ENCODE measurements at regions not wholly inside any gene's neighbourhood (a gene's known extent, or its start where the extent isn't known, plus 50 kb on each side); places are given as distances from the start of the nearest gene placed in this dataset.

DNA sequence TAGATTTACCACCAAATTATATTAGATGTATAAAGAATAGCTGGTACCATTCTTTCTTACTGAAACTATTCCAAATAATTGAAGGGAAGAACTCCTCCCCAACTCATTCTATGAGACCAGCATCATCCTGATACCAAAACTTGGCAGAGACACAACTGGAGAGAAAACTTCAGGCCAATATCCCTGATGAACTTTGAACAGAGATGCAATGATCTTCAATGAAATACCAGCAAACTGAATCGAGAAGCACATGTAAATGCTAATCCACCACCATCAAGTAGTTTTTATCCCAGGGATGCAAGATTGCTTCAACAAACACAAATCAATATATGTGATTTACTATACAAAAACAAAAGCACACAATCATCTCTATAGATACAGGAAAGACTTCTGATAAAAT lies 329.8 kb downstream of the RDH14 start:
- no peaks in the 10 kb centered on the region for H3K4me1 ChIP-seq (ENCODE audit: control insufficient read depth, low read length)

DNA sequence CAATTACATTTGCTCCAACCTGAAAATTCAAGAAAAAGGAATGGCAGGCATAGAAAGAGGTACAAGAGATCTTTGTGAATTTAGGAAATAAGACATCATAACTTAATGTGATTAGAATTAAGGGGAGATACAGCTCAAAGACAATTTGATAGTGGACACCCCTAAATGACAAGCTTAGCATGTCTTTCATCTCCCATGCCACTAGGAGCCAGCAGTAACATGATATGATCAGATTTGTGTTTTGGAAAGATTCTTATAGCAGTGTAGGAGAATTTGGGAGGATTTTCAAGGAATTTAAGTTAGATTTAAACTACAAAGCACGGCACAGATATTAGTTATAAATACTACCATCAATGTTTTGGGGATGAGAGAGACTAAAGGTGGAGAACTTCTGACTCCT lies 340.8 kb downstream of the RDH14 start:
- Histone ChIP-seq H3F3A (ENCODE audit: control insufficient read depth, insufficient read depth) (no peaks in the 10 kb centered on the region), H3K4me2 (ENCODE audit: low read length) (no peak overlapping the region), H3K9me3 (ENCODE audit: control insufficient read depth, insufficient read depth, low read length) (no peaks in the 10 kb centered on the region), H3K27me3 (ENCODE audit: control insufficient read depth, low read length) (no peaks in the 10 kb centered on the region), H3K4me1 (ENCODE audit: control insufficient read depth, low read length) (no peaks in the 10 kb centered on the region), H4K20me1 (ENCODE audit: control insufficient read depth, insufficient read depth, low read depth, low read length) (no peaks in the 10 kb centered on the region), H3K79me2 (ENCODE audit: control insufficient read depth, low read length) (no peaks in the 10 kb centered on the region), H3K4me3 (ENCODE audit: low read length) (no peak overlapping the region), H3K9me2 (replicated peaks; ENCODE audit: control insufficient read depth, low read length) (no peaks in the 10 kb centered on the region), H3K36me3 (ENCODE audit: control insufficient read depth, low read length) (no peaks in the 10 kb centered on the region), H3K27ac (ENCODE audit: low read depth, low read length) (no peak overlapping the region)
- no peak for TF ChIP-seq EZH2phosphoT487 (IDR thresholded peaks at IDR 0.05; ENCODE audit: borderline replicate concordance, low read length)
- TF ChIP-seq, protein P1, sequence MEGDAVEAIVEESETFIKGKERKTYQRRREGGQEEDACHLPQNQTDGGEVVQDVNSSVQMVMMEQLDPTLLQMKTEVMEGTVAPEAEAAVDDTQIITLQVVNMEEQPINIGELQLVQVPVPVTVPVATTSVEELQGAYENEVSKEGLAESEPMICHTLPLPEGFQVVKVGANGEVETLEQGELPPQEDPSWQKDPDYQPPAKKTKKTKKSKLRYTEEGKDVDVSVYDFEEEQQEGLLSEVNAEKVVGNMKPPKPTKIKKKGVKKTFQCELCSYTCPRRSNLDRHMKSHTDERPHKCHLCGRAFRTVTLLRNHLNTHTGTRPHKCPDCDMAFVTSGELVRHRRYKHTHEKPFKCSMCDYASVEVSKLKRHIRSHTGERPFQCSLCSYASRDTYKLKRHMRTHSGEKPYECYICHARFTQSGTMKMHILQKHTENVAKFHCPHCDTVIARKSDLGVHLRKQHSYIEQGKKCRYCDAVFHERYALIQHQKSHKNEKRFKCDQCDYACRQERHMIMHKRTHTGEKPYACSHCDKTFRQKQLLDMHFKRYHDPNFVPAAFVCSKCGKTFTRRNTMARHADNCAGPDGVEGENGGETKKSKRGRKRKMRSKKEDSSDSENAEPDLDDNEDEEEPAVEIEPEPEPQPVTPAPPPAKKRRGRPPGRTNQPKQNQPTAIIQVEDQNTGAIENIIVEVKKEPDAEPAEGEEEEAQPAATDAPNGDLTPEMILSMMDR (IDR thresholded peaks at IDR 0.05; ENCODE audit: low read depth, low read length, poor library complexity, severe bottlenecking): no peak

More for the DNA sequence above, 329.8 kb downstream of the RDH14 start:
- H3K9me2 ChIP-seq (replicated peaks; ENCODE audit: control insufficient read depth, low read length): no peaks in the 10 kb centered on the region
- H4K20me1 ChIP-seq (ENCODE audit: control insufficient read depth, insufficient read depth, low read depth, low read length): no peaks in the 10 kb centered on the region
- H3K27me3 ChIP-seq (ENCODE audit: control insufficient read depth, low read length): no peaks in the 10 kb centered on the region
- H3K27ac ChIP-seq (ENCODE audit: low read depth, low read length): no peak overlapping the region
- no peaks in the 10 kb centered on the region for H3K36me3 ChIP-seq (ENCODE audit: control insufficient read depth, low read length)
- TF ChIP-seq, protein P1 (IDR thresholded peaks at IDR 0.05; ENCODE audit: low read depth, low read length, poor library complexity, severe bottlenecking): no peak
- no peak for TF ChIP-seq EZH2phosphoT487 (IDR thresholded peaks at IDR 0.05; ENCODE audit: borderline replicate concordance, low read length)
- no peak overlapping the region for H3K4me2 ChIP-seq (ENCODE audit: low read length)
- no peaks in the 10 kb centered on the region for H3F3A ChIP-seq (ENCODE audit: control insufficient read depth, insufficient read depth)
- H3K79me2 ChIP-seq (ENCODE audit: control insufficient read depth, low read length): no peaks in the 10 kb centered on the region
- H3K9me3 ChIP-seq (ENCODE audit: control insufficient read depth, insufficient read depth, low read length): no peaks in the 10 kb centered on the region
- H3K4me3 ChIP-seq (ENCODE audit: low read length): no peak overlapping the region

DNA sequence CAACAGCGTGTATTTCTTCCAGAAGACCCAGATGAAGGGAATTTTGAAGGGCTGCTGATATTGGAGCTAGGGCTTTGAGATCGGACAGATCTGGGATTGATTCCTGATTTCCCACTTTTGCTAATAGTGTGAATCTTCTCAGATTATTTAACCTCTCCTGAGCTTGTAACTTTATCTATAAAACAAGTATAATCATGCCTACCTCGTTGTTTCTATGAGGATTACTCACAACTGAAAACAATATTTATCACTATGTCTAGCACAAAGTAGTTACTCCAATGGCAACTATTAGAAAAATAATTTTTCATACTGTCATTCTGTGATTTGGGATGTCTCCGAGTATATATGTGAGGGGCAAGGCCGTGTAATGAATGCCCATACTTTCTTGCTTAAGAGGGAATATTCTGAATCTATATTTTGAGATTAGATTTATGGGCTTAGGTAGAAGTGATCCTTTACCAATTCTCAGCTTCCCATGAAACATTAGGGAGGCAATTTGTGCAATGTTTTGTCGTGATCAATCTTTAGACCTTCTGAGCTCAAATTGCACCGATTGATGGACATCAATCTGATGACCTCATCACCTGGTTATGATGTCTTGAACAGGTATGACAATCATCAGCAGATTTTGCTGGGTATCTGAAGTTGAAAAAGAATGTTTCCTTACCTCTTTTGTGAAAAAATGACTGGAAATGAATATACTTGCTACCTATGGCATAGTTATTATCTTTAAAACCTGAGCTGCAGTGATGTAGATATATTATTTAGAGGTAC lies 339.9 kb downstream of the KCNS3 start:
- TF ChIP-seq, protein P1 (IDR thresholded peaks at IDR 0.05; ENCODE audit: low read depth, low read length, poor library complexity, severe bottlenecking): no peak
- TF ChIP-seq EZH2phosphoT487 (IDR thresholded peaks at IDR 0.05; ENCODE audit: borderline replicate concordance, low read length): no peak
- Histone ChIP-seq H3K9me3 (ENCODE audit: control insufficient read depth, insufficient read depth, low read length) (no peaks in the 10 kb centered on the region), H3K4me3 (ENCODE audit: low read length) (no peak overlapping the region)

More for the DNA sequence above, 339.9 kb downstream of the KCNS3 start:
- H3K9me2 ChIP-seq (replicated peaks; ENCODE audit: control insufficient read depth, low read length): no peaks in the 10 kb centered on the region
- H3K27me3 ChIP-seq (ENCODE audit: control insufficient read depth, low read length): no peaks in the 10 kb centered on the region
- H3K4me2 ChIP-seq (ENCODE audit: low read length): no peak overlapping the region
- no peak overlapping the region for H3K27ac ChIP-seq (ENCODE audit: low read depth, low read length)
- no peaks in the 10 kb centered on the region for H3F3A ChIP-seq (ENCODE audit: control insufficient read depth, insufficient read depth)
- no peaks in the 10 kb centered on the region for H3K4me1 ChIP-seq (ENCODE audit: control insufficient read depth, low read length)
- H4K20me1 ChIP-seq (ENCODE audit: control insufficient read depth, insufficient read depth, low read depth, low read length): no peaks in the 10 kb centered on the region
- no peaks in the 10 kb centered on the region for H3K36me3 ChIP-seq (ENCODE audit: control insufficient read depth, low read length)
- no peaks in the 10 kb centered on the region for H3K79me2 ChIP-seq (ENCODE audit: control insufficient read depth, low read length)
